ENCODE measurements at regions not wholly inside any gene's neighbourhood (a gene's known extent, or its start where the extent isn't known, plus 50 kb on each side); places are given as distances from the start of the nearest gene placed in this dataset.

GRCh38 chr1:182210417-182210816 lies 148.9 kb upstream of the ZNF648 start:
- no peak for TF ChIP-seq EZH2 (optimal IDR thresholded peaks at IDR 0.05; ENCODE audit: low read depth, low read length)
- TF ChIP-seq, protein P1, sequence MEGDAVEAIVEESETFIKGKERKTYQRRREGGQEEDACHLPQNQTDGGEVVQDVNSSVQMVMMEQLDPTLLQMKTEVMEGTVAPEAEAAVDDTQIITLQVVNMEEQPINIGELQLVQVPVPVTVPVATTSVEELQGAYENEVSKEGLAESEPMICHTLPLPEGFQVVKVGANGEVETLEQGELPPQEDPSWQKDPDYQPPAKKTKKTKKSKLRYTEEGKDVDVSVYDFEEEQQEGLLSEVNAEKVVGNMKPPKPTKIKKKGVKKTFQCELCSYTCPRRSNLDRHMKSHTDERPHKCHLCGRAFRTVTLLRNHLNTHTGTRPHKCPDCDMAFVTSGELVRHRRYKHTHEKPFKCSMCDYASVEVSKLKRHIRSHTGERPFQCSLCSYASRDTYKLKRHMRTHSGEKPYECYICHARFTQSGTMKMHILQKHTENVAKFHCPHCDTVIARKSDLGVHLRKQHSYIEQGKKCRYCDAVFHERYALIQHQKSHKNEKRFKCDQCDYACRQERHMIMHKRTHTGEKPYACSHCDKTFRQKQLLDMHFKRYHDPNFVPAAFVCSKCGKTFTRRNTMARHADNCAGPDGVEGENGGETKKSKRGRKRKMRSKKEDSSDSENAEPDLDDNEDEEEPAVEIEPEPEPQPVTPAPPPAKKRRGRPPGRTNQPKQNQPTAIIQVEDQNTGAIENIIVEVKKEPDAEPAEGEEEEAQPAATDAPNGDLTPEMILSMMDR (IDR thresholded peaks at IDR 0.05; ENCODE audit: low read length): no peak

Data from MM.1S (cell line).